Stimulated activated CD4-positive, alpha-beta T cell treated with anti-CD3 and anti-CD28 coated beads, Interleukin-4, amount 100 ng/mL, for 48 hours (primary cell): ENCODE measurements at regions not wholly inside any gene's neighbourhood (a gene's known extent, or its start where the extent isn't known, plus 50 kb on each side); places are given as distances from the start of the nearest gene placed in this dataset.
"Not testable (repeated sequence)": the region's sequence is repeated elsewhere in the genome, so short reads cannot be mapped to it uniquely, and the experiment has no call there.

Experiments used
- DNase-seq, 2 donors: peaks; one replicate each; pipeline ENCODE4 v3.0.0-alpha.2; 2020; ENCODE audit warnings: low read depth in 2 of 2

DNA sequence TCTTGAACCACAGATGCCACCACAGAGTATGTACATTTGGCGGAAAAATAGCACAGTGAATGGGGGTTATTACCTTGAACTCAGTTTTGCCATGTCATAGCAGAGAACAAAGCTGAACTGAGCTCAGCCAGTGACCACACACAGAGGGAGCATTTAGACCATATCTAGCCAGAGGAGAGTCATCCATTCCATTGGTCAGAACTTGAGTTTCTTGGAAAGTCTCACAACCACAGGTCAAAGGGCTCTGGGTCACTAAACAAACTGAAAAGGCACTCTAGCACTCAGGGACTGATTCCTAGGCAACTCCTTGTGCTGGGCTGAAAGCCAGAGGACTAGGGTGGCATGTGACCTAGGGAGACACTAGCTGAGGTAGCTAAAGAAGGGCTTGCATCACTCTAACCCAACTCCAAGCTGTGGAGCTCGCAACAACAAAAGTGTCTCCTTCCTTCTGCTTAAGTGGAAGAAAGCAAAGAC lies 239.7 kb upstream of the SEMA3D start:
- no peak for DNase-seq

DNA sequence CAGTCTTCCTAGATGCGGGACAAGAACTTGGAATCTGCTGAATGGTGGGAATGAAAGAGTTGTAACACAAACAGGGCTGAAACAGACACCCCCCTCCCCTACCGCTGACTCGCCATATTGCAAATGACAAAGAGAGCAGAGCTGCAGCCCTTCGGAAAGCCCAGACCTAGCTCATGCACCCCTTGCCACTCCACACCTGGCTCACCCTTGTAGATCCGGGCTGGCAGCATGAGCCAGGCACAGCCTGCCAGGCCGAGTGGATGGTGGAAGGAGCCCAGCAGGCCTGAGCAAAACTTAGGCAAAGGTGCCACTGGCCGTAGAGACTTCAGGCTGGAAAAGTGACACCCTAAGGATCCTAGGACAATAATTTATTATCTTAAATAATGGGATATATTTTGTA lies 237.4 kb upstream of the SEMA3D start:
- DNase-seq, result no peak

DNA sequence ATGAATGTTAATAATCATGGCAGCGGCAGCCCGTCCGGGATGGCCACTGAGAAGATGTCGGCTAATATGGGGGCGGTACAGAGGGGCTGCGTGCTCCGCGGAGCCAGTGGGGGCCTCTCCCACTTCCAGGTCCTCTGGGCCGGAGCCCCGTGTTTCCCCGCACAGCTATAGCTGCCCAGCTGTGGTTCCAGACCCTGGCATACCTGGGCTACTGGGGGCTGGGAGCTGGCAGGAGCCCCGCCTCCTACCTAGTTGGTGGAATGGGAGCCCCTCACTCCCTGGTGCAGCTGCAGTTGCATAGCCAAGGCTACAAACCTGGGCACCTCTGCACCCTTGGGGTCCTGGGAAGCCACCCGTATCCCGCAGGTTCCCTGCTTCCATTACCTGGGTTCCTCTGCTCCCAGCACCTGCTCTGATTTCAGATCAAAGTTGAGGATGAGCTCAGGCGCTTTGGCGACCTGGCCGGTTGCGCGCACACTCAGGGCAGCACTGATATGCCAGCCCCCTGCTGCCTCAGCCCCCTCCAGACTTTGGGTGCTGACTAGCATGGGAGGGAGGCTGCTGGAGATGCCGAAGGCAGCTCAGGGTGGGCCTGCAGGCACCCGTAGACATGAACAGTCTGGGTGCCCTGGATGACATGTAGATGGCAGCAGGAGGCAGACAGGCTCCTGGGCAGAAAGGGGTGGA lies 236.5 kb upstream of the SEMA3D start:
- no peak for DNase-seq

GRCh38 chr7:85415743-85416142 lies 228.9 kb upstream of the SEMA3D start:
- no peak for DNase-seq

DNA sequence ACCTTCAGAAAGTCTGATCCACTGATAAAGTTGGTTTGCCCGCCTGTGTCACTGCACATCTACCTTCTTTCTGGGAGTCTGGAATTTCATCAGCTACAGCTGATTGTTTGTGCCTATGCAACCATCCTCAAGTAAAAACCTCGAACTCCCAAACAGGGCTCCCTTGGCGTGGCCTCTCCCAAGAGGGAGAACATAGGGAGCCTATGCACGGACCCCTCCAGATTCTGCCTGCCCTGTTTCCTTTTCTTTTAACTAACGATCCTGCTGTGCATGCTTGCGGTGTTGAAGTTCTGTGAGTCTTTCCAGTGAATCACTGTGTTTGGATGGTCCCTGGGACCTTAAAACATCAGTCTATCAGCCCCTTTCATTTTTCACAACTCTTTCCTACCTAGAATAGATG lies 226.9 kb upstream of the SEMA3D start:
- no peak for DNase-seq

DNA sequence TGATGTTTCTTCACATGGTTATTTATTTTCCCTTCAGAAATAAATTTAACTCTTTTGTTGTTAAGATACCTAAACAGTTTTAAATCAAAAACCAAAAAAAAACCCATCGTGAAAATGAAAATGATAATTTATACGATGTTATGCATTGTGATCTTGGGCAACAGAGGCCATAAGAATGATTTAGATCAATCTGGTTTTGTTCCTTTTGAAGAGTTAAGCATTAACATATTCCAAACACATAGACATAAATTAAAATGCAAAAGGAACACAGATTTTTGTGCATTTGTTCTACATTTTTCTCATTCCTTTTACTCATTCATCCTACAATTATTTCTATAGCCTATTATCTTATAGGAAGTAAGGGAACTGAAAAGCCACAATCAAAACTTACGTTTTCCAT lies 226.1 kb upstream of the SEMA3D start:
- DNase-seq, result no peak

DNA sequence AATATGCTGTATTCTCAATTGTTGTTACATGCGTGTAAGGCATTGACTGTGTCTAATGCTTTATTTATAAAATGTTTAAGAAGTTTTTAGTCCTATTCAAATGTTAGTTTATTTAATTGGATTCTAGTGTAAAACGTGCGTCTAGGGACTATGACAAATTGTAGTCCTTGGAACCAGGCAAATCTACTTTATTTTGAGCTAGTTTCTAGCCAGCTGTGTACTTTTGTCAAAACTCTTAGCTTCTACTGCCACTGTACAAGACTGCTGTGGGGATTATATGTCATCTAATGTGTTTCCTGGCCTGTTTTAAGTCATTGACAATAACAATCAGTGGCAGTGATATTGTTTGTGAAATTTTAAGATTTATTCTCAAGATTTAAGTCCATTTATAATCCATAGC lies 220.5 kb upstream of the SEMA3D start:
- no peak for DNase-seq

DNA sequence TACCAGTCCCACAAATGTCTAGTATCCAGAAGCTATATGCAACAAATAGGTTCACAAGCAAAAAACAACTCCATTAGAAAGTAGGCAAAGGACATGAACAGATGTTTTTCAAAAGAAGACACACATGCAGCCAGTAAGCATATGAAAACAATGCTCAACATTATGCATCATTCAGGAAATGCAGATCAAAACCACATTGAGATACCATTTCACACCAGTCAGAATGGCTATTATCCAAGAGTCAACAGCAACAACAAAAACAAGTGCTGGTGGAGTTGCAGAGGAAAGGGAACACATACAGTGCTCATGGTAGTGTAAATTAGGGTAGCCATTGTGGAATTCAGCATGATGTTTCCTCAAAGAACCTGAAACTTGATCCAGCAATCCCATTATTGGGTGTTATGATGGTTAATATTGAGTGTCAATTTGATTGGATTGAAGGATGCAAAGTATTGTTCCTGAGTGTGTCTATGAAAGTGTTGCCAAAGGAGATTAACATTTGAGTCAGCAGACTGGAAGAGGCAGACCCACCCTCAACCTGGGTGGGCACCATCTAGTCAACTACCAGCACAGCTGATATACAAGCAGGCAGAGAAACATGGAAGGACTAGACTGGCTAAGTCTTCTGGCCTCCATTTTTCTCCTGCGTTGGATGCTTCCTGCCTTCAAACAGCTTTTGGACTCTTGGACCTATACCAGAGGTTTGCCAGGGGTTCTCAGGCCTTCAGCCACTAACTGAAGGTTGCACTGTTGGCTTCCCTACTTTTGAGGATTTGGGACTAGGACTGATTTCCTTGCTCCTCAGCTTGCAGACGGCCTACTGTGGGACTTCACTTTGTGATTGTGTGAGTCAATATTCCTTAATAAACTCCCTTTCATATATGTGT lies 218.4 kb upstream of the SEMA3D start:
- no peak for DNase-seq

GRCh38 chr7:85396676-85397075 lies 209.8 kb upstream of the SEMA3D start:
- no peak for DNase-seq

DNA sequence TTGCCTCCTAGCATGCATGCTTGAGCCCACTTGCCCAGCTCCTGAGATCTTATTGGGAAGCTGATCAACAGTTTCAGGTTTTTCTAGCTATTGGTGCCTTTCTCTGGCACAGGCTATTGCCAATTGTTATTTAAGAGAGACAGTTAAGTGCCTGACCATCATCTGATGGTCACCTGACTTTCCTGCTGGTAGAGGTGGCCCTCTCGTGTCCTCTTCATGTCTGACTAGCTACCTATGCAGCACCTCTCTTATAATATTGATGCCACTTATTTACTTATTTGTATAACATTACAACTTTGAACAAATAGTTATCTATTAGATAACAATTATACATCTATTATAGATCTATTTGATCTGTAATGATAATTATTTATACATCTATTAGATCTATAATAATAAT lies 205.9 kb upstream of the SEMA3D start:
- no peak for DNase-seq

DNA sequence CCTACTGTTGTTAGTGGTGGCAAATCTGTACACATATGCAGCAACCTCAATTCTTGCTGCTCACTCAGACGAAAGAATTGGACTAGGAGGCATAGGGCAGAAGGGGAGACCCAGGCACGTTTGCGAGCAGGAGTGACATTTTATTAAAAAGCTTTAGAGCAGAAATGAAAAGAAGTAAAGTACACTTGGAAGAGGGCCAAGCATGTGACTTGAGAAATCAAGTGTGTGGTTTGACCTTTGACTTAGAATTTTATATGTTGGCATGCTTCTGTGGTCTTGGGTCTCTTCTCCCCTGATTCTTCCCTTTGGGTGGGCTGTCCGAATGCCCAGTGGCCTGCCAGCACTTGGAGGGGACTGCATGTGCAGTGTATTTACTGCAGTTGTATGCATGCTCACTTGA lies 205.5 kb upstream of the SEMA3D start:
- DNase-seq, result no peak

DNA sequence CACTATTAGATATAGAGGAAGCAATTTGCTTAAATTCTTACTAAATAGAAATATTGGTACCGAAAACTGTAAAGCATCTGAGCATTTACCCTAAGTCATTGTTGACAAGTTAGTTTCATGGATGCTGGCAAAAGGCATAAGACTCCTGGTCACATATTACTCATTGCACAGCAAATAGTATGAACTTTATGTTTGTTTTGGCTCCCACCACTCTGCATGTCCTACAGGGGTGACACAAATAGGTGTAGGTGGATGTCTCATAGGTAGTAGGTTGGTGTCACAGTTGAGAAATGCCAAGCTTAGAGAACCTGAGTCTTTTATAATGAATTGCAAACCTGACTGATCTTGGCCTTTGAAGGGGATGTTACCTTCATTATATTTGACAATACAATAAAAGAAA lies 199.6 kb upstream of the SEMA3D start:
- DNase-seq, result no peak

GRCh38 chr7:85384392-85384791 lies 197.5 kb upstream of the SEMA3D start:
- no peak for DNase-seq

DNA sequence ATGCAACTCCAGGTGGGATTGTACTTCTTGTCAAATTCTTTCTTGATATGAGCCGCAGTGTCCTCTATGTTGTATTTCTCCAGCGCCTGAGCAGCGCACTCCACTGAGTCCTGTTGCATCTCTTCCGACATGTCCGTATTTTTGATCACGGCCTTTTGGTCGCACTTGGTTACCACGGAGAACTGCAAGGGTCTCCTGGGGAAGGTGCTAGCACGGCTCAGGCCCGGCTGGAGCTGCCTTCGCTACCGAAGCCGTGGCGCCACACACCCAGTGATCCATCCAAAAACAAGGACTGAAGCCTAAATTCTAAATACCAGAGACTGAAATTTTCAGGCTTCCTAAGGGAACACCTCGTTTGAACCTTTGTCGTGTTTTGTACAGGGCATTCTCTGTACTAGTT lies 194.4 kb upstream of the SEMA3D start:
- no peak for DNase-seq

GRCh38 chr7:85376589-85376988 lies 189.7 kb upstream of the SEMA3D start:
- no peak for DNase-seq

- DNase-seq, result no peak
Measured at GRCh38 chr7:85356916-85357315, 170.1 kb upstream of the SEMA3D start.

GRCh38 chr7:85343484-85343883 lies 156.6 kb upstream of the SEMA3D start:
- DNase-seq, result no peak

DNA sequence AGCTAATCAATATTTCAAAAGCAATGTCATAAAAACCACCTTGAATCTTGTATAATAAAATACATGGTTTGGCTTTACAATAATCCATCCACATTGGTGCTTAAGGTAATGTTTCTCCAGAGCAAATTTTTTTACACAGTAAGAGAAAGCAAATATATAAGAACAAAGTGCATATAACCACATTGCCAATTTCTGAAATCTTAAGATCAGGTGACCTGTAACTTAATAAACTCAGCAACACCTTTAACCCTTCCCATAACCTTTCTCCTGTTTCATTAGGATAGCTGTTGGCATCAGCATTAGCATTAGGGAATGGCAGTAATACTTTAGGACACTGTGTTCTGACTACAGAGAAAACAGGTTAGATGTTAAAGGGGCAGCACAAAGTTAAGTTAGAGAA lies 155.9 kb upstream of the SEMA3D start:
- no peak for DNase-seq

- DNase-seq, result no peak
Measured at GRCh38 chr7:85341973-85342372, 155.1 kb upstream of the SEMA3D start.

DNA sequence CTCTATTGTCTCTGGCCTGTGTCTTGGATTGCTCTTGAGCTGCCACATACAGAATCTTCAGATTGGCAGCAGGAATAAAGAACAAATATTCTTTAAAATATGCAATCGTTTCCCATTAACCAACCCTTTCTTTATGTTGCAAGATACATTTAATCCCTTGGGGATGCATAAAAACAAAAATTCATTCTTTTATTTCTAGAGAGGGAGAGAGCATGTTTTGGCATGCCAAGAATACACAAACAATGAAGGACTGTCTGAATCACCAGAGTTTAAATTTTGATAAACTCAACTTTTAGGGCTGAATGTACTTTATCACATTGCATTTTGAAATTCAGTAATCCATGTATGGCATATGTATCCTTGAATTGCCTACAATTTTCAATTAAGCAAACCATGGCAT lies 154.3 kb upstream of the SEMA3D start:
- no peak for DNase-seq

GRCh38 chr7:85336086-85336485 lies 149.2 kb upstream of the SEMA3D start:
- no peak for DNase-seq

- DNase-seq, result not testable (repeated sequence)
Measured at GRCh38 chr7:85335113-85335512, 148.3 kb upstream of the SEMA3D start.

DNA sequence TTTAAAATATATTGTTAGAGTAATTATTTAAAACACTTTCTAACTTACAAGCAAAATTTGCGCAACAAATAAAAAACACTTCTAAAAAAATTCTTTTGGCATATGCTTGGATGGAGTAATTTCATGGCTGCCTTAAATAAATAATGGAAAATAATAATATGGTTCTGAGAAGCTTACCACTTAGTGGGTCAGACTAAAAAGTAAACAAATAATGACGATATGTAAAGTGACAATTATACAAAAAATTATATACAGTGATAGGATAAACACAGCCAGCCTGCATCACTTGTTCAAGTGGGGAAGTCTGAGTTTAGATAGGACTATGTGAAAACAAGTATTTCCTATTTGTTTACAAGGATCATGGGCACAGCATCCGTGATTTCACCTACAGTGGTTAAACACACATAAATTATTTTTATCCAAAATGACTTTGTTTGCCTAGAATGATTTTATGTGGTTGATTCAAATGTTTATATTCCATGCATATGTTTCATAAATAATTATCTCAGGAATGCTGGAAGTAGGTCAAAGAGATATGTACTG lies 141.7 kb upstream of the SEMA3D start:
- no peak for DNase-seq
